ENCODE measurements at regions not wholly inside any gene's neighbourhood (a gene's known extent, or its start where the extent isn't known, plus 50 kb on each side); places are given as distances from the start of the nearest gene placed in this dataset.

DNA sequence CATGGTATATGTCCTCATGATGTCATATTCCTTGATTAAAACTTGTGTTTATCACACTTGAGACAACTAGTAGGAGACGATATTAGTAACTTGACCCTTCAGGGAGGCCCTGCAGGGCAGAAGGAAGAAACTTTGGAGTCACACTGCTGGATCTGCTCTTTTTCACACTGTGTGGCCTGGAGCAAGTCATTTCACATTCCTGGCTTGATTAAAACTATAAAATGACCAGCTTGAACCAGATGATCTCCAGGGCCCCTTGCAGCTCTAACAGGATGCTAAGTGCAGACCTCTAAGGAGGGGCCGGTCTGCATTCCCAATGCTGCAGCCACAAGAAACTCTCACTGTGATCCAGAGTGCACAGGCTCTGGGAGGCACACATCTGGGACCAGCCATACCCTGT is 146.4 kb upstream of the ZNF366 start:
- TF ChIP-seq CTCF (IDR thresholded peaks at IDR 0.05), result no peak
- Histone ChIP-seq H3K27ac (no peak overlapping the region), H3K4me3 (no peak overlapping the region)
- no peak for DNase-seq (ENCODE audit: low spot score)

DNA sequence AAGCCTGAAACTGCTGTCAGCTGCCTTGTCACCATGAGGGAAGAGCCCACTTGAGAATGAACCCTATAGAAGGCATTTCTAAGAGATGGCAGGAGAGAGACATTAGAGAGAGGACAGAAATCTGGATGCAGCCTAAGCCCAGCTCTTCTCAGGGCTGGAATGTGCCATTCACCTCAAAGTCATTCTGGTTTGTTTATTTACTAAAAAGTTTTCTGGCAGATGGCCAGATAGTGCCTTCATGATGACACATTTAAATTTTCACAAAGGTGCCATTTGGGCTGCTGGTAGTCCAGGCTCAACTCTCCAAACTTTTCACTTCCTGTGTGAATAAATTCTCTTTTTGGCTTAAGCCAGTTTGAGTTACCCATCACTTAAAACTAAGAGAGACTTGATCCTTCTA is 144.6 kb upstream of the ZNF366 start:
- Histone ChIP-seq H3K27ac (no peak overlapping the region), H3K4me3 (no peak overlapping the region)
- no peak for TF ChIP-seq CTCF (IDR thresholded peaks at IDR 0.05)
- no peak for DNase-seq (ENCODE audit: low spot score)

GRCh38 chr5:72651109-72651508 is 143.9 kb upstream of the ZNF366 start:
- H3K4me3 ChIP-seq, result no peak overlapping the region
- DNase-seq (ENCODE audit: low spot score), result no peak
- TF ChIP-seq CTCF (IDR thresholded peaks at IDR 0.05), result no peak
- H3K27ac ChIP-seq, result no peak overlapping the region

DNA sequence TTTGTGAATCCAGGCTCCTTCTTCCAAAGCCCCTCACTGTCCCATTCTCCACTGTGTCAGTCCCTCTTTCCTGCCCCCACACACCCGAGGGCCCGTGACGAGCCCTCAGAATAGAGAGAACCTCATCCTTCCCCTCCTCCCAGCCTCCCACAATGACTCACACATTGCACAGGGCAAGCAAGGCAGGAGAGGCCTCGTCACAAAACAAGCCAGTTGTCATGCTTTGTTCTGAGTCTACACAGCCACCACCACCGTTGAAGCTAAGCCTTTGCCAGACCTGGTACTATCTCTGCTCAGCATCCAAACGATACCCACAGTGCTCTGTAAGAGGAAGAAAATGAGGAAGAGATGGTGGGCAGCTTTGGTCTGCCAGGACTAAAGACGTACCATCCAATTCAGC is 142.2 kb upstream of the ZNF366 start:
- no peak for DNase-seq (ENCODE audit: low spot score)

GRCh38 chr5:72648480-72648879 is 141.3 kb upstream of the ZNF366 start:
- TF ChIP-seq CTCF (IDR thresholded peaks at IDR 0.05), result no peak
- no peak for DNase-seq (ENCODE audit: low spot score)
- Histone ChIP-seq H3K27ac (no peak overlapping the region), H3K4me3 (no peak overlapping the region)

More for the DNA sequence above, 142.2 kb upstream of the ZNF366 start:
- no peak overlapping the region for H3K27ac ChIP-seq
- no peak overlapping the region for H3K4me3 ChIP-seq
- TF ChIP-seq CTCF (IDR thresholded peaks at IDR 0.05), result no peak

DNA sequence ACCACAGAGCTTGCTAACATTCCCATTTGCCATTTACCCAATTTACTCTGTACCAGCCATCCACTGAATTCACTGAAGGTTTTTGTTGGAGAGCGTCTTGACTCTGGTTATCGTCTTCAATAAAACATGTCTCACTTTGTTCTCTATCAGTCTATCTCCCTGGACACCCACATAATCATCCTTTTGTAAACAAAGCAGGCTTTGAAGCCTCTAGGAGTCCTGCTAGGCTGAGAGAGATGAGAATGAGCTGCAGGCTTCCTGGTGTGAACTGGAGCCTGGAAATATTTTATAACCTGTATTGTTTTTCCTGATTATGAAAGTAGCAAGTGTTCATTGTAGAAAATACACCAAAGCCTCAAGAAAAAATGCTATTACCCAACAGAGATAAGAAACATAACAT is 140.6 kb upstream of the ZNF366 start:
- Histone ChIP-seq H3K27ac (no peak overlapping the region), H3K4me3 (no peak overlapping the region)
- no peak for DNase-seq (ENCODE audit: low spot score)
- TF ChIP-seq CTCF (IDR thresholded peaks at IDR 0.05), result no peak

- no peak for DNase-seq (ENCODE audit: low spot score)
- Histone ChIP-seq H3K4me3 (no peak overlapping the region), H3K27ac (no peak overlapping the region)
- TF ChIP-seq CTCF (IDR thresholded peaks at IDR 0.05), result no peak
Measured at GRCh38 chr5:72646246-72646866, 139.1 kb upstream of the ZNF366 start.
